GM21723 (cell line): ENCODE measurements at regions not wholly inside any gene's neighbourhood (a gene's known extent, or its start where the extent isn't known, plus 50 kb on each side); places are given as distances from the start of the nearest gene placed in this dataset.

ENCODE experiments used
- ATAC-seq: cut with Tn5 transposase; IDR thresholded peaks from one replicate; pipeline ENCODE4 v1.9.1; 2021; ENCODE audit warnings: mild to moderate bottlenecking, moderate library complexity; ENCODE audit not compliant: unreplicated experiment

DNA sequence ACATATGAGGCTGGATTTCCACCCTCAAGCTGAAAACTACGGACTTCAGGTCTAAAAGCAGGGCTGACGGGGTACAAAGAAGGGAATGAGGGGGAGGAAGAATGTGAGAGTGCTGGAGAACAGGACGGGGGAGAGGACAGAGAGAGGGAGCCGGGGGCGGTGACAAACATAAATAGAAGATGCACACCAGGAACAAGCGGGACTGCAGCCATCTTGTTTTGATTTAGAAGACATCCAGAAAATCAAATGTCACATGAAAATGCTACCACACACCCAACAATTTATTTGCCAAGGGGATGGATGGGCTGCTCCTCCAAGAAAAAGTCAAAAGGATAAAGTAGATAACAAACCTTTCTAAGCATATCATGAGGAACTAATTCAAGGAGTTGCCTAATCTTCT is 59.2 kb upstream of the FHL2 start:
- no peak for ATAC-seq

- no peak for ATAC-seq
Observed at GRCh38 chr2:105455488-105456003, 56.7 kb upstream of the FHL2 start.

- ATAC-seq, result no peak
Observed at GRCh38 chr2:105454801-105455485, 56.1 kb upstream of the FHL2 start.

GRCh38 chr2:105451571-105452166 is 52.8 kb upstream of the FHL2 start:
- ATAC-seq, result no peak

- no peak for ATAC-seq
Observed at GRCh38 chr2:105450471-105450870, 51.6 kb upstream of the FHL2 start.

GRCh38 chr2:105449076-105449475 is 50.2 kb upstream of the FHL2 start:
- no peak for ATAC-seq
